NCI-H226 (cell line): ENCODE measurements at regions not wholly inside any gene's neighbourhood (a gene's known extent, or its start where the extent isn't known, plus 50 kb on each side); places are given as distances from the start of the nearest gene placed in this dataset.

Experiments
- DNase-seq: peaks from one replicate; pipeline ENCODE4 v3.0.0-alpha.2; 2015

DNA sequence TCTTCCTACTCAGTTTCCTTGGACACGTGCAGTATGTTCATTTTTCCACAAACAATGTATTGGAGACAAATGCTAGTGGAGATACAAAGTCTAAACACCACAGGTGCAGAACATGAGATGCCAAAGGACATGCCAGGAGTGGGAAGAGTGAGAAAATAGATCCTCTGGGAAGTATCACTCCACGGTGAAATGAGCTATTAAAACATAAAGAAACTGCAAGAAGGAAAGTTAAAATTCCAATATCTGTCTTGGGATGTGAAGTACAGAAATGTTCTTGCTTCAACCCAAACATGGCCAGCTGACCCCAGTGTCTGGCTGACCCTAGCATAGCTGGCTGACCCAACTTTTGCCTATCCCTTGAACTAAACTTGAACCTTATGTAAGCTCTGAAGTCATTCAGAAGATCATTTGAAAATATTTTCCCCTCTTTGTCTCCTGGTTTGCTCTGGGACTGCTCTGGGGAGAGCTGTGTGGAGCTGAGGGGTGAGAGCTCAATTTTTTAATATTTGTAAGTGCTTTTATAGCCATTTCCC, 59.5 kb downstream of the FZD1 start:
- DNase-seq, result no peak

GRCh38 chr7:91324663-91325062, 60.4 kb downstream of the FZD1 start:
- DNase-seq, result no peak

DNA sequence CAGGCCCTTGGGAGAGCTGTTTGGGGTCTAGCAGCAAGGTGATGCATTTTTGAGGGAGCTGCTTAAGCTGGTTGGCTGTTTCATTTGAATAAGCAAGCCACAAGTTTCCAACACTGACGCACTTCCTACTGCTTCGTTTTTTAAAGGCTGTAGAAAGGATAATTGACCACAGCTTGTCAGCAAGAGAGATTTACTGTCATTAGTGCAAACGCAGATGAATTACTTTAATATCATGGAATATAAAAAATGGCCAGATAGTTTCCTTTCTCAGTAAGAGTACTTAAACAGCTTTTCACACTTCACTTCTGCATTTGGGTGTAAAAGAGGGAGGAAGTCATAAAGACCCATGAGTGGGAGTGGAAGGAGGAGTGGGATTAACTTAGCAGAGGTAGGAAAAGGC, 61.5 kb downstream of the FZD1 start:
- DNase-seq, result no peak

DNA sequence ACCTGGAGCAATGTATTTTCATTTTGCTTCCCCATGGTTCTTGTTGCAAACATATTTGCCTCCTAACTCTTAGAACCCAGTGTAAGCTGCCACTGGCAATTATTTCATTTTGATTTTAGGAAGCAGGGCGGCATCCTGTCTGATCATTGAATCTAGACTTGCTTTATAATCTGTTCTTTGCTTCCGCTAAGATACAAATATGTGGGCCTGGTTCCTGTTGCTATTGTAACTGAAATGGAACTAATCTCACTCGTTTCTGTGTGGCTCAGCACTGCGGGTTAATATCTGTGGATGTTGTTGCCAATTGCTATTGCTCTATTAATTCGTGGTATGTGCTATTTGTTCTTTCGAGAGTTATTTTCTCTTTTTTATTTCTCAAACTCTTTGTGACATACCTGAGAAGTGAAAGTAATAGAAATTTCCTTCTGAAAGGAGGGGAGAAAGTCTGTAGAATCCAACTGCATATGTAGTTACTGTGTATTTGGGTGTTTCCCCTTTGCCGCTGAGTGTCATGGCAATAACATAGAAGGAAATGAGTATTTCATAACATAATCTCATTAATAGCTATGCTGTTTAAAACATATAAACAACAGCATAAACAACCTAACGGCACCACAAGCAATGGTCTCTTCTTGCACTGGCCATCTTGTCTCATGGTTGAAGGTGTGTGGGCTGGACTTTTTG, 62.4 kb downstream of the FZD1 start:
- DNase-seq, result no peak

- DNase-seq, result no peak
These were observed 63.1 kb downstream of the FZD1 start for GRCh38 chr7:91327346-91327745.

GRCh38 chr7:91329571-91329970, 65.3 kb downstream of the FZD1 start:
- no peak for DNase-seq

DNA sequence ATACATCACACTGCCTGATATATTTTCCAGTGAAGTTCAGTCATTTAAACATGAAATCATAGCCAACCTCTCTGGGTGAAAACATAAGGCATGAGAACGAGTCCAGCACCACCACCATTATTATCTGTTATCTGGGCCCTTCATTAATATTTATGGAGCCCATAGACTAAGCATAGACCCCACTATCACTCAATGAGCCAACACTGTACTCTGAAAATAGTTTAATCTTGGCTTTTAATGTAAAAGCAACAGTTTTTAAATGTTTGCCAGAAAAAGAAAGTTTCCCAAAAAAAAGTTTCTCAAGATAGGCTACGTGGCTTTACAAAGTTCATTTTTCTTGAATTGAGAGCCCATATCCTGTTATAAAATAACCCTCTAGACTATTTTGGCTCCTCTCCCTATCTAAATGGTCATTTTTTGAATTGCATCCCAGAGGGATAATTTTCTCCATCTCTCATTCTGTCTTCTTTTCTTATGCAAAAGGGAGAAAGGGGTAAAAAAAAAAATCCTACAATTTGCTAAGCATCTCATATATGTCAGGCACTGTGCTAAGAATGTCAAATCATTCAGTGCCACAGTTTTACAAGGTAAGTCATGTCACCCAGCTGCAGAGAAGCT, 66.1 kb downstream of the FZD1 start:
- no peak for DNase-seq

GRCh38 chr7:91330866-91331265, 66.6 kb downstream of the FZD1 start:
- DNase-seq, result no peak

DNA sequence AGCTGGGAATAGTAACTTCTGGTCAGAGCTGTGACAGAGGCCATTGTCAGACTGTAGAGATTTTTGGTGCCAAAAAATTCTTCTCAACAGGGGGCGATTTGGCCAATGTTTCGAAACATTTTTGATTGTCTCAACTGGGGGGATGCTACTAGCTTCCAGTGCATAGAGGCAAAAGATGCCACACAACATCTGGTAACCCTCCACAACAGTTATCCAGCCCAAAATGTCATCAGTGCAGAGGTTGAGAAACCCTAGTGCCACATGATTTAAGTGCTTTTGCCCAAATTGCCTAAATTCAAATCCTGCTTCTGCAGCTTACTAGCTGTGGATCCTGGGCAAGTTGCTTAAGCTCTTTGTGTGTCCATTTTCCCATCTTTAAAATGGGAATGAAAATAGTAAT, 71.9 kb downstream of the FZD1 start:
- no peak for DNase-seq

DNA sequence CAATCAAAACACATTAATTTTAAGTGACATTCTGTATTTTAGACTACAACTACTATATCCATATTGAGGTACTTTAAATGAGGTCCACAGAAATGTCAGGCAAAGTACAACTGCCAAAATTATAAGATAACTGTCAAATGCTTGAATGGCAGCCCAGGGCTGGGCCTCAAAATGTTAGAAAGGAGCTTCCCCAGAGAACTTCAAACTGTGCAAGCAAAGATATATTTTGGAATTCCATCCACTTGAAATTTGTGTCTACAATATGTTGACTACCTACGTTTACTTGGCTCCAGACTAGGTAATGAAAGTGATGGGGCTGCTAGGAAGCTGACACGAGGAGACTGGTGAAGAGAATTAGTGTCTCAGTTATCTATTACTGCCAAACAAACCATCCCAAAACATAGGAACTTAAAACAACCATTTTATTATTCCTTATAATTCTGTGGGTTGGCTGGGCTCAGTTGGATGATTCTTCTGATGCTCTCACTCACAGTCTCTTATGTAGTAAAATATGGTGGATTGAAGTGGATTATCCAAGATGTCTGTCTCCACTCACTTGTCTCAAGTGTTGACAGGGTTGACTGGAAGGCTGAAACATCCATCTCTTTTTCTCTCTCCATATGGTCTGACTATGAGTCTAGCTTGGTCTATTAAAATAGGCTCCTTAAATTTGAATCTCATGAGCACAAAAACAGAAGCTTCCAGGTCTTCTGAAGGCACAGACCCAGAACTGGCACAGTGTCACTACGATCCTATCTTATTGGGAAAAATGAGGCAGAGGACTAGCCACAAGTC, 74.2 kb downstream of the FZD1 start:
- no peak for DNase-seq

- no peak for DNase-seq
These were observed 78.1 kb downstream of the FZD1 start for GRCh38 chr7:91342346-91342745.

DNA sequence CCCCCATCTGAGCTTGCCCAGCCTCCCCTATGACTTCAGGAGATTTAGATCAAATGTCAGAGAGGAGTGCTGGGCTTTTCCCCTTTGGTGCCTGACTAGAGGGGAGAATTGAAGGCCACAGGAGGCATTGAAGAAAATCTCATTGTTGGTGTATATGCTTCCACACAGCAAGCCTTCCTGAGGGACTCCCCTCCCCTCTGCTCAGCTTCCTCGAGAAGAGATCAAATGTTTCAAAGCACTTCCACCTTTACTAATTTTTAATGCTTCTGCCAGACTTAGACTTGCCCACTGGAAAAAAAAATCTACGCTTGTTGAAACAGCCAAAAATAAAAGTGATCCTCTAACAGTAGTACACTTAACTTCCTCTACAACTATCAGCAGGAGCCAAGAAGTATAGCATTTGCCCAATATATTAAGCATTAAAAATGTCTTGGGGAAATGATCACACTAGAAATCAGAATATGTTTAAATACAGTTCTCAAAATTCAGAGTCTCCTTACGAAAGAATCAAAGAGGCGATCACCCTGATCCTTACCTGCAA, 79.3 kb downstream of the FZD1 start:
- no peak for DNase-seq

DNA sequence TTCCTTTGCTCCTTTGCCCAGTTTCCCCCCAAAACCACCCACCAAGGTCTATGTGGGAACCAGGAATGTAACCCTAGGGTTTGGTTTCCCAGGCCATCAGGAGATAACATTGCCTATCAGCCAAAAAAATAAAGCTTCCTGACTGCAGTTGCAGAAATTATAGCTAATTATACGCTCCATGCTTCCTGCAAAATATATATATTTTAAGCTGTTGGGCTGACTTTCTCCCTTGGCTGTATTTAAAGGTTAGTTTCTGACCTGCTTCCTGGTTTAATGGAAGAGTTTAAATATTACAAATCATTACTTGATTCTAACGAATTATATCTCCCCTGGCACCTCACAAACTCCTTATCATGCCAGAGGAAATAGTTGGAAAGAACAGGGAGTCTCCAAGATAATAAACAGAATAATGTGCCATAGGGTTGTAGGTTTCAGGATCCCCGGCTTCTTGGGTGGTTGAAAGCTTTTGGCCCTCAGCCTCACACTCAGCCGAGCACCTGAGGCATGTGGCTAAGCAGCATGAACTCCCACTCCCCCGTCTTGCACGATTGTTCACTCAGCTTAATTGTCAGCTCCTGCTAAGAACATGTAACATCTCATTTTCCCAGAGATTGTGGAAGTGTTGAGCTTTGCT, 79.9 kb downstream of the FZD1 start:
- DNase-seq, result peak; percentile 66

GRCh38 chr7:91344911-91345310, 80.7 kb downstream of the FZD1 start:
- no peak for DNase-seq

DNA sequence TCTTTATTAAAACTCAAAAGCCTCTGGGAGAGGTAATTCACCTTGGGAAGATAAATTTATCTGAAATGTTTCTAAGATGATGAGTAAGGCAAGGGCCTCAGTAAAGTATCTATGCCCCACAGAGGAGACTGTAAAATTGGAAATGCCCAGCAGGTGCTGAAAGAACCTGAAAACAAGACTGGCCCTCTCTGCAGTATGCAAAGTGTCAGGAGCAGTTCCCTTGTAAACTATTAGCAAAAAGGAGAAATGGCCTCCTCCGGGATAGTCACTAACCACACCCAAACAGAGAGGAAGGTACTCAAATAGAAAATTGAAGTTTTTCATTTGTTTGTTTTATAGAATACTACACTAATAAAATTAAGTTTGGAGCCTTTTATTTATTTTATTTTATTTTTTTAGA, 81.2 kb downstream of the FZD1 start:
- DNase-seq, result no peak

DNA sequence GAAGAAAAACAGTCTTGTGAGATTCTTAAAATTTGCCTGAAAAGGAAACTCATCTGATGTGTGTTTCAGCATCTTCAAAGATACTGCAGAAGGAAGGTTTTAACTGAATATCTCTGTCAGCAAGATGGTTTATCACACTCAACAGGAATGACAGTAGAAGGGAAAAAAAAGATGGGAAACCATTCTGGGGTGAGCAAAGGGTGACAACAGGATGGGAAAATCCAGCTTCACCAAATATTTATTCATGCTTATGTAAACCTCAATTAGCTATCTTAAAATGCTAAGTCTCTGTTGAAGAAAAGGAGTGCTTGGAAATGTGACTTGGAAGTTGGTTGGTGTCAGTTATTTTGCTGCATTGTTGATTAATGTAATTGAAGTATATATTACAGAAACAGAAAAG, 82.2 kb downstream of the FZD1 start:
- no peak for DNase-seq

GRCh38 chr7:91347290-91347689, 83.1 kb downstream of the FZD1 start:
- no peak for DNase-seq

- DNase-seq, result peak; percentile 43
These were observed 84.5 kb downstream of the FZD1 start for GRCh38 chr7:91348711-91349110.

- DNase-seq, result peak; percentile 33
These were observed 87.1 kb downstream of the FZD1 start for GRCh38 chr7:91351374-91351773.

DNA sequence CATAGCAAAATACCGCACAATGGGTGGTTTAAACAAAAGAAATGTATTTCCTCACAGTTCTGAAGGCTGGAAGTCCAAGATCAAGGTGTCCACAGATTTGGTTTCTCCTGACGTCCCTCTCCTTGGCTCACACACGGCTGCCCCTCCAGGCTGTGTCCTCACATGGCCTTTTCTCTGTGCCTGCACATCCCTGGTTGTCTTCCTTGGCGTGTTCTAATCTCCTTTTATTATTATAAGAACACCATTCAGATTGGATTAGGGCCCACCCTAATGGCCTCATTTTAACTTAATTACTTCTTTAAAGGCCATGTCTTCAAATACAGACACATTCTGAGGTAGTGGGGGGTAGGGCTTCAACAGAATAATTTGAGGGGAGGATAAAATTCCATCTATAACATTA, 87.9 kb downstream of the FZD1 start:
- DNase-seq, result no peak

DNA sequence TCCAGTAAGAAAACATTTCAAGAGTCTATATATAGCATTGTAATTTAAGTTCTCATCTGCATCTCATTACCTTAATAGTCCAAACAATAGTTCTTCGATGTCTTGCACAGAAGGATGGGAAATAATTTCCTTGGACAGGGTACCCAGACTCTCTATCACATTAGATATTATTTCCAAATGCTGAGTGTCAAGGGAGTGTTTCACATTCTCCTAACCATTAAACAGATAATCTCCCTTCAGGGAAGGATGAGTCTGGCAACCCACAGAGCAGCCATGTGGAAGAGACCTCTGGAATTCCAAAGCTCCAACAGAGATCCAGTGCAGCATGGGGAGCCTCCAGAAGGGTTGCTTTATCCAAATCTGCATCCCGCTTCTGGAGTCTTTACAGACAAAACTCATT, 89.6 kb downstream of the FZD1 start:
- no peak for DNase-seq

GRCh38 chr7:91355695-91356435, 91.6 kb downstream of the FZD1 start:
- no peak for DNase-seq
